ENCODE measurements at regions not wholly inside any gene's neighbourhood (a gene's known extent, or its start where the extent isn't known, plus 50 kb on each side); places are given as distances from the start of the nearest gene placed in this dataset.

DNA sequence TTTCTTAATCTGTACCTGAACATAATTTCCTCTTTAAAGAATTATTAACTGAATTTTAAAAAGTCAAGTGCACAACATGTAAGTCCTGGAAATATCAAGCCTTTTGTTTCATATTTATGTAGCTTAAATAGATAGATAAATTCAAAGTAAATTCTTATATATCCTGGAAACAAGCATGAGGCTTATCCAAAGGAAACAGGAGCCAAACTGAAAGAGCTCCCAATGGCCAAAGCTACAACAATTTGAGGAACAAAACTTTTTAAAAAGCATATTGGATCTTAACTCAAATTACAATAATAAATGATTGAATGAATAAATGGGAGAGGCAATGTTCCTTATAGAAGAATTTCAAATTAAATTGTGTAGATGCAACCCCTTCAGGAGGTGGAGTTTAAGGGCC lies 679.1 kb downstream of the METTL4 start:
- Mint-ChIP-seq H3K9me3 (peaks cover 5% of the 10 kb centered on the region; the same call in 1 of the 2 replicates), H3K27me3 (ENCODE audit: low read depth) (no peaks in the 10 kb centered on the region; the same call in 1 of the 2 replicates), H3K4me3 (no peak overlapping the region), H3K36me3 (no peaks in the 10 kb centered on the region), H3K4me1 (0 out of 2 replicates have a peak, but pooled peaks cover 3% of the 10 kb centered on the region), H3K27ac (no peak overlapping the region)
- TF ChIP-seq, protein P1, sequence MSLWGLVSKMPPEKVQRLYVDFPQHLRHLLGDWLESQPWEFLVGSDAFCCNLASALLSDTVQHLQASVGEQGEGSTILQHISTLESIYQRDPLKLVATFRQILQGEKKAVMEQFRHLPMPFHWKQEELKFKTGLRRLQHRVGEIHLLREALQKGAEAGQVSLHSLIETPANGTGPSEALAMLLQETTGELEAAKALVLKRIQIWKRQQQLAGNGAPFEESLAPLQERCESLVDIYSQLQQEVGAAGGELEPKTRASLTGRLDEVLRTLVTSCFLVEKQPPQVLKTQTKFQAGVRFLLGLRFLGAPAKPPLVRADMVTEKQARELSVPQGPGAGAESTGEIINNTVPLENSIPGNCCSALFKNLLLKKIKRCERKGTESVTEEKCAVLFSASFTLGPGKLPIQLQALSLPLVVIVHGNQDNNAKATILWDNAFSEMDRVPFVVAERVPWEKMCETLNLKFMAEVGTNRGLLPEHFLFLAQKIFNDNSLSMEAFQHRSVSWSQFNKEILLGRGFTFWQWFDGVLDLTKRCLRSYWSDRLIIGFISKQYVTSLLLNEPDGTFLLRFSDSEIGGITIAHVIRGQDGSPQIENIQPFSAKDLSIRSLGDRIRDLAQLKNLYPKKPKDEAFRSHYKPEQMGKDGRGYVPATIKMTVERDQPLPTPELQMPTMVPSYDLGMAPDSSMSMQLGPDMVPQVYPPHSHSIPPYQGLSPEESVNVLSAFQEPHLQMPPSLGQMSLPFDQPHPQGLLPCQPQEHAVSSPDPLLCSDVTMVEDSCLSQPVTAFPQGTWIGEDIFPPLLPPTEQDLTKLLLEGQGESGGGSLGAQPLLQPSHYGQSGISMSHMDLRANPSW (CRISPR knock-in tag; conservative IDR thresholded peaks at IDR 0.05; ENCODE audit: low read depth) = no peak
- TF ChIP-seq OVOL2 (CRISPR knock-in tag; IDR thresholded peaks at IDR 0.05; ENCODE audit: borderline replicate concordance) = no peak
- DNase-seq (ENCODE audit: low spot score) = no peak
- ChIA-PET POLR2A (no interaction called here), CTCF (no interaction called here)
- no peak for ATAC-seq

DNA sequence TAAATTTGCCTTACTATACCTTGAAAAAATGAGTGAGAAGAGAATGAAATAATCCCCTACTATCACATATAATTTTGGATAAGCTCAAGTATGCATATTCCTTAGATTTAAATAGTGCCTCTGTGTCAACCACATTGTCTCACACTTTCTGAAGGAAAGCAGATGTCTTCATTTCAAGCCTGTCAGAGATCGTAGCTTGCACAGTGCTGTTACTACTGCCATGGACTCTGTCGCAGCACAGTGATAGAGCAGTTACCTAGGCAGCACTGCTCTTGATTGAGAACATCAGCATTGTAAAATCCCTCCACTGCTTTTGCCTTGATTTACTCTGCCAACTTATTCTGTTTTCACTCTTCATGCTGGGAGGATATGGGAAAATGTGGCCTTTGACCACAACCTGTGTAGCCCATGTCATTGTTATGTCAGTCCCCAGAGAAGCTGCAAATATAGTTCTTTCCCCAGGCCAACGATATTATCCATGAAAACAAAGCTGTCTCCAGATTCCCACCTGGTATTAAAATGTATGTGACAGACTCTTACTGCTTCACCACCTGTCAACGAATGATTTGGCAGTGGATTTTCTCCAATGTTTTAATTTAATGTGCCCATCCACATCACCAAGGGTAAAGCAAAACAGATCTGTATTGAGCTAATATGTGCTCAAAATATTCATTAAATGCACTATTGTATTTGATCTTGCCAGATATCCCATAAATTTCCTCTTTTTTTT lies 675.7 kb downstream of the METTL4 start:
- H3K4me3 Mint-ChIP-seq = no peak overlapping the region

DNA sequence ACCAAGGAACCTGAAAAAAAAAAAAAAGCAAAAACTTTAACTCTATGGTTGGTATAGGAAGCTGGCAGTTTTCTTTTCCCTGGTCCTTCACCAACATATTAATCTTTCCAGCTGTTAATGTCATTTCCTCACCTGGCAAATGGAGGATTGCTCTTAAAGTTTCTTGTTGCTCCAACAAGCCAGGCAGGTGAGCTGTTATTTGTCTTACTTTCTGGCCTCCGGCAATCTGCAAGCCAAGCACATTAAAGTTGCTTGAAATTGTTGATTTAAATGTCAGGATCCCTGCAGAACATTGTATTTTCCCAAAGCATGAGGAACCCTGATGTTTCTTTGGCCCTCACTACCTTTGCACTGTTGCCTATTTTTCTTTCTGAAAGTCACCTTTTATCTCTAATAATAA lies 664.9 kb downstream of the METTL4 start:
- peaks cover 28% of the 10 kb centered on the region for H3K36me3 Mint-ChIP-seq
- H3K9me3 Mint-ChIP-seq = peaks cover 46% of the 10 kb centered on the region
- CTCF ChIA-PET = interaction anchor here (0.6 kb wide), 1 partner anchor 1002 kb away, joined by 3 read pairs; the partner anchor contains the start of gene ADCYAP1
- H3K4me1 Mint-ChIP-seq = no peaks in the 10 kb centered on the region
- H3K27me3 Mint-ChIP-seq (ENCODE audit: low read depth) = no peaks in the 10 kb centered on the region
- DNase-seq (ENCODE audit: low spot score) = no peak
- H3K27ac Mint-ChIP-seq = no peak overlapping the region
- POLR2A ChIA-PET = no interaction called here
- ATAC-seq = no peak
- H3K4me3 Mint-ChIP-seq = no peak overlapping the region
- no peak for TF ChIP-seq ZNF219 (CRISPR knock-in tag; IDR thresholded peaks at IDR 0.05; ENCODE audit: borderline replicate concordance)
- no peak for TF ChIP-seq CBFB (CRISPR knock-in tag; IDR thresholded peaks at IDR 0.05; ENCODE audit: low read depth)
- TF ChIP-seq FOXK1 (CRISPR knock-in tag; IDR thresholded peaks at IDR 0.05) = no peak
- TF ChIP-seq, protein P2, sequence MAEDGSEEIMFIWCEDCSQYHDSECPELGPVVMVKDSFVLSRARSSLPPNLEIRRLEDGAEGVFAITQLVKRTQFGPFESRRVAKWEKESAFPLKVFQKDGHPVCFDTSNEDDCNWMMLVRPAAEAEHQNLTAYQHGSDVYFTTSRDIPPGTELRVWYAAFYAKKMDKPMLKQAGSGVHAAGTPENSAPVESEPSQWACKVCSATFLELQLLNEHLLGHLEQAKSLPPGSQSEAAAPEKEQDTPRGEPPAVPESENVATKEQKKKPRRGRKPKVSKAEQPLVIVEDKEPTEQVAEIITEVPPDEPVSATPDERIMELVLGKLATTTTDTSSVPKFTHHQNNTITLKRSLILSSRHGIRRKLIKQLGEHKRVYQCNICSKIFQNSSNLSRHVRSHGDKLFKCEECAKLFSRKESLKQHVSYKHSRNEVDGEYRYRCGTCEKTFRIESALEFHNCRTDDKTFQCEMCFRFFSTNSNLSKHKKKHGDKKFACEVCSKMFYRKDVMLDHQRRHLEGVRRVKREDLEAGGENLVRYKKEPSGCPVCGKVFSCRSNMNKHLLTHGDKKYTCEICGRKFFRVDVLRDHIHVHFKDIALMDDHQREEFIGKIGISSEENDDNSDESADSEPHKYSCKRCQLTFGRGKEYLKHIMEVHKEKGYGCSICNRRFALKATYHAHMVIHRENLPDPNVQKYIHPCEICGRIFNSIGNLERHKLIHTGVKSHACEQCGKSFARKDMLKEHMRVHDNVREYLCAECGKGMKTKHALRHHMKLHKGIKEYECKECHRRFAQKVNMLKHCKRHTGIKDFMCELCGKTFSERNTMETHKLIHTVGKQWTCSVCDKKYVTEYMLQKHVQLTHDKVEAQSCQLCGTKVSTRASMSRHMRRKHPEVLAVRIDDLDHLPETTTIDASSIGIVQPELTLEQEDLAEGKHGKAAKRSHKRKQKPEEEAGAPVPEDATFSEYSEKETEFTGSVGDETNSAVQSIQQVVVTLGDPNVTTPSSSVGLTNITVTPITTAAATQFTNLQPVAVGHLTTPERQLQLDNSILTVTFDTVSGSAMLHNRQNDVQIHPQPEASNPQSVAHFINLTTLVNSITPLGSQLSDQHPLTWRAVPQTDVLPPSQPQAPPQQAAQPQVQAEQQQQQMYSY (CRISPR knock-in tag; IDR thresholded peaks at IDR 0.05) = no peak
- TF ChIP-seq, protein P3, sequence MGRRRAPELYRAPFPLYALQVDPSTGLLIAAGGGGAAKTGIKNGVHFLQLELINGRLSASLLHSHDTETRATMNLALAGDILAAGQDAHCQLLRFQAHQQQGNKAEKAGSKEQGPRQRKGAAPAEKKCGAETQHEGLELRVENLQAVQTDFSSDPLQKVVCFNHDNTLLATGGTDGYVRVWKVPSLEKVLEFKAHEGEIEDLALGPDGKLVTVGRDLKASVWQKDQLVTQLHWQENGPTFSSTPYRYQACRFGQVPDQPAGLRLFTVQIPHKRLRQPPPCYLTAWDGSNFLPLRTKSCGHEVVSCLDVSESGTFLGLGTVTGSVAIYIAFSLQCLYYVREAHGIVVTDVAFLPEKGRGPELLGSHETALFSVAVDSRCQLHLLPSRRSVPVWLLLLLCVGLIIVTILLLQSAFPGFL (CRISPR knock-in tag; IDR thresholded peaks at IDR 0.05; ENCODE audit: borderline replicate concordance) = no peak
- no peak for TF ChIP-seq ZNF671 (CRISPR knock-in tag; IDR thresholded peaks at IDR 0.05)
- TF ChIP-seq SP1 (CRISPR knock-in tag; conservative IDR thresholded peaks at IDR 0.05) = no peak
- TF ChIP-seq, protein P4, sequence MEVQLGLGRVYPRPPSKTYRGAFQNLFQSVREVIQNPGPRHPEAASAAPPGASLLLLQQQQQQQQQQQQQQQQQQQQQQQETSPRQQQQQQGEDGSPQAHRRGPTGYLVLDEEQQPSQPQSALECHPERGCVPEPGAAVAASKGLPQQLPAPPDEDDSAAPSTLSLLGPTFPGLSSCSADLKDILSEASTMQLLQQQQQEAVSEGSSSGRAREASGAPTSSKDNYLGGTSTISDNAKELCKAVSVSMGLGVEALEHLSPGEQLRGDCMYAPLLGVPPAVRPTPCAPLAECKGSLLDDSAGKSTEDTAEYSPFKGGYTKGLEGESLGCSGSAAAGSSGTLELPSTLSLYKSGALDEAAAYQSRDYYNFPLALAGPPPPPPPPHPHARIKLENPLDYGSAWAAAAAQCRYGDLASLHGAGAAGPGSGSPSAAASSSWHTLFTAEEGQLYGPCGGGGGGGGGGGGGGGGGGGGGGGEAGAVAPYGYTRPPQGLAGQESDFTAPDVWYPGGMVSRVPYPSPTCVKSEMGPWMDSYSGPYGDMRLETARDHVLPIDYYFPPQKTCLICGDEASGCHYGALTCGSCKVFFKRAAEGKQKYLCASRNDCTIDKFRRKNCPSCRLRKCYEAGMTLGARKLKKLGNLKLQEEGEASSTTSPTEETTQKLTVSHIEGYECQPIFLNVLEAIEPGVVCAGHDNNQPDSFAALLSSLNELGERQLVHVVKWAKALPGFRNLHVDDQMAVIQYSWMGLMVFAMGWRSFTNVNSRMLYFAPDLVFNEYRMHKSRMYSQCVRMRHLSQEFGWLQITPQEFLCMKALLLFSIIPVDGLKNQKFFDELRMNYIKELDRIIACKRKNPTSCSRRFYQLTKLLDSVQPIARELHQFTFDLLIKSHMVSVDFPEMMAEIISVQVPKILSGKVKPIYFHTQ (CRISPR knock-in tag; IDR thresholded peaks at IDR 0.05) = no peak
- TF ChIP-seq ZNF317 (CRISPR knock-in tag; IDR thresholded peaks at IDR 0.05; ENCODE audit: borderline replicate concordance, low read depth) = no peak

More for the DNA sequence above, 675.7 kb downstream of the METTL4 start:
- POLR2A ChIA-PET = no interaction called here
- DNase-seq (ENCODE audit: low spot score) = no peak
- Mint-ChIP-seq H3K27ac (no peak overlapping the region), H3K27me3 (ENCODE audit: low read depth) (no peaks in the 10 kb centered on the region; the same call in 1 of the 2 replicates), H3K4me1 (0 out of 2 replicates have a peak, but pooled peaks cover 3% of the 10 kb centered on the region), H3K36me3 (0 out of 2 replicates have a peak, but pooled peaks cover under 1% of the 10 kb centered on the region), H3K9me3 (peaks cover 15% of the 10 kb centered on the region)
- TF ChIP-seq ZNF219 (CRISPR knock-in tag; IDR thresholded peaks at IDR 0.05; ENCODE audit: borderline replicate concordance) = no peak
- TF ChIP-seq ESRRA (CRISPR knock-in tag; IDR thresholded peaks at IDR 0.05; ENCODE audit: borderline replicate concordance) = no peak
- TF ChIP-seq, protein P5, sequence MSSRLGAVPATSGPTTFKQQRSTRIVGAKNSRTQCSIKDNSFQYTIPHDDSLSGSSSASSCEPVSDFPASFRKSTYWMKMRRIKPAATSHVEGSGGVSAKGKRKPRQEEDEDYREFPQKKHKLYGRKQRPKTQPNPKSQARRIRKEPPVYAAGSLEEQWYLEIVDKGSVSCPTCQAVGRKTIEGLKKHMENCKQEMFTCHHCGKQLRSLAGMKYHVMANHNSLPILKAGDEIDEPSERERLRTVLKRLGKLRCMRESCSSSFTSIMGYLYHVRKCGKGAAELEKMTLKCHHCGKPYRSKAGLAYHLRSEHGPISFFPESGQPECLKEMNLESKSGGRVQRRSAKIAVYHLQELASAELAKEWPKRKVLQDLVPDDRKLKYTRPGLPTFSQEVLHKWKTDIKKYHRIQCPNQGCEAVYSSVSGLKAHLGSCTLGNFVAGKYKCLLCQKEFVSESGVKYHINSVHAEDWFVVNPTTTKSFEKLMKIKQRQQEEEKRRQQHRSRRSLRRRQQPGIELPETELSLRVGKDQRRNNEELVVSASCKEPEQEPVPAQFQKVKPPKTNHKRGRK (CRISPR knock-in tag; IDR thresholded peaks at IDR 0.05; ENCODE audit: borderline replicate concordance) = no peak
- TF ChIP-seq TP53 (CRISPR knock-in tag; IDR thresholded peaks at IDR 0.05) = no peak
- TF ChIP-seq, protein P6, sequence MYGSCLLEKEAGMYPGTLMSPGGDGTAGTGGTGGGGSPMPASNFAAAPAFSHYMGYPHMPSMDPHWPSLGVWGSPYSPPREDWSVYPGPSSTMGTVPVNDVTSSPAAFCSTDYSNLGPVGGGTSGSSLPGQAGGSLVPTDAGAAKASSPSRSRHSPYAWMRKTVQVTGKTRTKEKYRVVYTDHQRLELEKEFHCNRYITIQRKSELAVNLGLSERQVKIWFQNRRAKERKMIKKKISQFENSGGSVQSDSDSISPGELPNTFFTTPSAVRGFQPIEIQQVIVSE (CRISPR knock-in tag; IDR thresholded peaks at IDR 0.05; ENCODE audit: borderline replicate concordance) = no peak
- TF ChIP-seq ATF1 (CRISPR knock-in tag; IDR thresholded peaks at IDR 0.05) = no peak
- no peak for TF ChIP-seq SP1 (CRISPR knock-in tag; conservative IDR thresholded peaks at IDR 0.05)
- no peak for TF ChIP-seq FOXK1 (CRISPR knock-in tag; IDR thresholded peaks at IDR 0.05)
- CTCF ChIA-PET = interaction anchor here (0.6 to 1.4 kb wide), 4 partner anchors 40 to 647 kb away, joined by 3 to 6 read pairs (median 3); no protein-coding TSS in a partner anchor
- no peak for ATAC-seq

Data from WTC11 (cell line).